MM.1S (cell line): ENCODE measurements at regions not wholly inside any gene's neighbourhood (a gene's known extent, or its start where the extent isn't known, plus 50 kb on each side); places are given as distances from the start of the nearest gene placed in this dataset.

Experiments used
- DNase-seq: peaks from one replicate; pipeline ENCODE4 v3.0.0-alpha.2; 2015
- H2AFZ ChIP-seq: fragments of 300-600 bp; sonication (generic); 2 replicates; pipeline ENCODE4 v1.6.0; 2016; ENCODE audit warnings: antibody characterized with exemption, low read length
- H3F3A ChIP-seq: fragments of 300-600 bp; sonication (generic); 2 replicates; pipeline ENCODE4 v1.6.1; 2016; ENCODE audit warnings: mild to moderate bottlenecking, antibody characterized with exemption, low read length, moderate library complexity, mixed read lengths; ENCODE audit not compliant: insufficient read depth
- H3K27ac ChIP-seq: fragments of 300-600 bp; sonication (generic); 2 replicates; pipeline ENCODE4 v1.5.1; 2016; ENCODE audit warnings: mild to moderate bottlenecking, low read length
- H3K27me3 ChIP-seq: fragments of 300-600 bp; sonication (generic); replicated peaks from 2 replicates; pipeline ENCODE4 v1.6.0; 2016; ENCODE audit warnings: low read length; ENCODE audit not compliant: insufficient read depth
- H3K36me3 ChIP-seq: fragments of 300-600 bp; sonication (generic); replicated peaks from 2 replicates; pipeline ENCODE4 v1.6.1; 2016; ENCODE audit warnings: mild to moderate bottlenecking, low read length, mixed read lengths; ENCODE audit not compliant: insufficient read depth
- H3K4me1 ChIP-seq: fragments of 300-600 bp; sonication (generic); 2 replicates; pipeline ENCODE4 v1.6.1; 2016; ENCODE audit warnings: low read length, mixed read lengths
- H3K4me2 ChIP-seq: fragments of 300-600 bp; sonication (generic); 2 replicates; pipeline ENCODE4 v1.6.0; 2016; ENCODE audit warnings: low read depth, low read length
- H3K4me3 ChIP-seq: fragments of 300-600 bp; sonication (generic); 2 replicates; pipeline ENCODE4 v1.5.1; 2016; ENCODE audit warnings: low read length, mixed read lengths
- H3K79me2 ChIP-seq: fragments of 300-600 bp; sonication (generic); 2 replicates; pipeline ENCODE4 v1.6.1; 2016; ENCODE audit warnings: mixed run types, low read length, mixed read lengths
- H3K9ac ChIP-seq: fragments of 300-600 bp; sonication (generic); 2 replicates; pipeline ENCODE4 v1.6.1; 2016; ENCODE audit warnings: low read length, mixed read lengths
- H3K9me2 ChIP-seq: fragments of 300-600 bp; sonication (generic); replicated peaks from 2 replicates; pipeline ENCODE4 v1.6.1; 2016; ENCODE audit warnings: mild to moderate bottlenecking, low read length, mixed read lengths; ENCODE audit not compliant: insufficient read depth
- H3K9me3 ChIP-seq: fragments of 300-600 bp; sonication (generic); replicated peaks from 2 replicates; pipeline ENCODE4 v1.6.1; 2016; ENCODE audit warnings: mild to moderate bottlenecking, low read length, mixed read lengths; ENCODE audit not compliant: insufficient read depth
- H4K20me1 ChIP-seq: fragments of 300-600 bp; sonication (generic); 2 replicates; pipeline ENCODE4 v1.6.1; 2016; ENCODE audit warnings: mild to moderate bottlenecking, low read length, moderate library complexity, mixed read lengths; ENCODE audit not compliant: insufficient read depth
- CTCF ChIP-seq: fragments of 300-600 bp; sonication (generic); IDR thresholded peaks from 2 replicates; pipeline ENCODE4 v1.5.1; 2016; ENCODE audit warnings: antibody characterized with exemption, low read length, mixed read lengths
- EZH2 ChIP-seq: fragments of 300-600 bp; sonication (generic); optimal IDR thresholded peaks from 2 replicates; pipeline ENCODE3; 2017; ENCODE audit warnings: low read depth, mild to moderate bottlenecking, antibody characterized with exemption, low read length, mixed read lengths
- EZH2phosphoT487 ChIP-seq: fragments of 300-600 bp; sonication (generic); IDR thresholded peaks from 2 replicates; pipeline ENCODE4 v1.6.1; 2018; ENCODE audit warnings: antibody characterized with exemption, low read length

GRCh38 chr10:6665847-6666246 lies 85.8 kb upstream of the PRKCQ start:
- Histone ChIP-seq H3K9me3 (no peaks in the 10 kb centered on the region), H3F3A (no peaks in the 10 kb centered on the region), H3K27ac (no peak overlapping the region), H2AFZ (no peak overlapping the region), H3K79me2 (no peaks in the 10 kb centered on the region), H3K9me2 (no peaks in the 10 kb centered on the region), H3K4me3 (no peak overlapping the region), H3K4me1 (no peaks in the 10 kb centered on the region), H3K4me2 (no peak overlapping the region), H3K9ac (no peak overlapping the region), H4K20me1 (no peaks in the 10 kb centered on the region), H3K36me3 (no peaks in the 10 kb centered on the region), H3K27me3 (no peaks in the 10 kb centered on the region)
- peak; percentile 61 for DNase-seq
- TF ChIP-seq CTCF (no peak), EZH2 (no peak), EZH2phosphoT487 (no peak)

- no peak for DNase-seq
- Histone ChIP-seq H3F3A (no peaks in the 10 kb centered on the region), H3K4me1 (no peaks in the 10 kb centered on the region), H3K9me2 (no peaks in the 10 kb centered on the region), H3K9me3 (no peaks in the 10 kb centered on the region), H3K79me2 (no peaks in the 10 kb centered on the region), H2AFZ (no peak overlapping the region), H3K9ac (no peak overlapping the region), H3K27me3 (no peaks in the 10 kb centered on the region), H3K4me3 (no peak overlapping the region), H3K4me2 (no peak overlapping the region), H3K36me3 (no peaks in the 10 kb centered on the region), H3K27ac (no peak overlapping the region), H4K20me1 (no peaks in the 10 kb centered on the region)
- TF ChIP-seq EZH2 (no peak), EZH2phosphoT487 (no peak), CTCF (no peak)
These were observed 80.4 kb upstream of the PRKCQ start for GRCh38 chr10:6660460-6660859.

- Histone ChIP-seq H3K4me3 (no peak overlapping the region), H3K9ac (no peak overlapping the region), H3K27ac (no peak overlapping the region), H3K9me3 (no peaks in the 10 kb centered on the region), H3K27me3 (no peaks in the 10 kb centered on the region), H2AFZ (no peak overlapping the region), H3K9me2 (no peaks in the 10 kb centered on the region), H3K4me2 (no peak overlapping the region), H4K20me1 (no peaks in the 10 kb centered on the region), H3K79me2 (no peaks in the 10 kb centered on the region), H3K4me1 (no peaks in the 10 kb centered on the region), H3K36me3 (no peaks in the 10 kb centered on the region), H3F3A (no peaks in the 10 kb centered on the region)
- TF ChIP-seq EZH2phosphoT487 (no peak), CTCF (no peak), EZH2 (no peak)
- no peak for DNase-seq
These were observed 79.4 kb upstream of the PRKCQ start for GRCh38 chr10:6659451-6659850.
